Prostate gland (tissue), 2 donors: ENCODE measurements at regions not wholly inside any gene's neighbourhood (a gene's known extent, or its start where the extent isn't known, plus 50 kb on each side); places are given as distances from the start of the nearest gene placed in this dataset.

Experiments used
- CTCF ChIP-seq, 4 experiments: fragments of 200-600 bp in 2 of 4; fragments of 450-650 bp in 2 of 4; sonication (generic) in 2 of 4; IDR thresholded peaks; 1 replicate in 3 of 4; 2 replicates in 1 of 4; pipeline ENCODE4 v1.5.1; 2016 to 2019; ENCODE audit warnings: antibody characterized with exemption in 4 of 4, mild to moderate bottlenecking in 2 of 4, moderate library complexity in 2 of 4
- POLR2A ChIP-seq: fragments of 450-650 bp; IDR thresholded peaks from one replicate; pipeline ENCODE4 v1.6.1; 2016; ENCODE audit warnings: antibody characterized with exemption, mild to moderate bottlenecking

GRCh38 chrX:97668126-97668525 is 784.4 kb downstream of the RPA4 start:
- TF ChIP-seq CTCF (IDR thresholded peaks at IDR 0.05) = no peak
- TF ChIP-seq POLR2A = no peak
